ENCODE measurements at regions not wholly inside any gene's neighbourhood (a gene's known extent, or its start where the extent isn't known, plus 50 kb on each side); places are given as distances from the start of the nearest gene placed in this dataset.
A peak's percentile ranks its signal among the peaks of the same experiment; 100 is the strongest.

DNA sequence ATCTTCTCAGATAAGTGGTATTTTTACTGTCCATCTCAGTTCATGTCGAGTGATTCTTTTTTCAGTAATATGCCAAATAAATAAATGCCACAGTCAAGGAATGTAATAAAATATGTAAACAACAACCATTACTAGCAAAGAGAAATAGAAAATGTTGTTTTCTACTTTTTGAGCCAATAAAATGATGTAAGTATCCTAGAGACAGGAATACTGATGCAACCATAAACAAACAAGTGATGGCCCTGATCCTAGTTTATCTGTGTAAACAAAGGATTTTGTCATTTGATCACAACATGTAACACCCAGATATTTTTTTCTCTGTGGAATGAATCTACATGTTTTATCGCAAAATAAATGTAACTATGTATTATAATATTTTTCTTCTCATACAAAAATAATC lies 1852.8 kb downstream of the EFNA5 start:
- no peak overlapping the region for H3K4me3 ChIP-seq (ENCODE audit: low read length)
- no peaks in the 10 kb centered on the region for H3K36me3 ChIP-seq (ENCODE audit: control insufficient read depth, insufficient read depth, low read length)
- no peaks in the 10 kb centered on the region for H3K9me3 ChIP-seq (replicated peaks; ENCODE audit: control insufficient read depth, low read depth, low read length)
- WGBS (ENCODE audit: insufficient coverage): no CpG with 5 or more reads among the region's 2 CpGs
- H3K4me1 ChIP-seq (ENCODE audit: control insufficient read depth, insufficient read depth, low read length): no peaks in the 10 kb centered on the region
- peak; percentile 21 for DNase-seq
- H3K27ac ChIP-seq (ENCODE audit: low read length): no peak overlapping the region
- no peaks in the 10 kb centered on the region for H3K27me3 ChIP-seq (ENCODE audit: control insufficient read depth, insufficient read depth, low read length)

DNA sequence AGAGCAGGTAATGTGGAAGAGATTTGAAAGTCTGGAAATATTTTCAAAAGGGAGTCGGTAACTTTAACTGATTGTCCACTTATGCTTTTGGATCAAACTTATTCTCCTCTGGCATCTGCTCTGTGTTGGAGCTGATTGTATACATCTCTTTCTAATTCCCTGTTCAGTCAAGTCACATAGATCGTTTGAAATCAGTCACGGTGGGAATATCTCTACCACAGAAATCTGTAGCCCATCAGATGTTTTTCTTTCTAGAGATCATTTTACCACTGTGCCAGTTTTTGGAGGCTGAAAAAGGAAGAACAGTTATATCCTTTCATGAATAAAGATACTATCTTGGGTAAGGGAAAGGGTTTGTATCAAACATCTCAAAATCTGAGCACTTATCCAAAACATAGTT lies 1853.3 kb downstream of the EFNA5 start:
- Histone ChIP-seq H3K9me3 (replicated peaks; ENCODE audit: control insufficient read depth, low read depth, low read length) (no peaks in the 10 kb centered on the region), H3K4me1 (ENCODE audit: control insufficient read depth, insufficient read depth, low read length) (no peaks in the 10 kb centered on the region), H3K27ac (ENCODE audit: low read length) (no peak overlapping the region), H3K36me3 (ENCODE audit: control insufficient read depth, insufficient read depth, low read length) (no peaks in the 10 kb centered on the region), H3K4me3 (ENCODE audit: low read length) (no peak overlapping the region), H3K27me3 (ENCODE audit: control insufficient read depth, insufficient read depth, low read length) (no peaks in the 10 kb centered on the region)
- DNase-seq: no peak
- no CpG with 5 or more reads among the region's 3 CpGs for WGBS (ENCODE audit: insufficient coverage)

DNA sequence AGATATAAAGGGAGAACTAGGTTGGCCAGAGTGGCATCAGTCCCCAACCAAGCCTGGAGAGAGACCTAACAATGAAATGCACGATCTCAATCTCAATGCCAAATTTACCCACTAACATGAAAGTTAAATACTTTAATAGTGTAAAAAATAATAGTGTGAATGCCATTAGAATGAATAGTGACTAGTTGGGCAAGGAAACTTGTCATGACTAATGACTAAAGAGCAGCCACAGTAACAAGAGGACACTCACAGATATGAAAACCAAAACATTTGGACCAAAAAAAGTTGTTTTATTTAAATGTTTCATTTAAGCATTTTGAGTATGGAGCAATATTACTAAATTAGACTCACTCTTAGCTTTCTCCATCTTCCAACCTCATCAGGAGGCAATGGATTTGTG lies 1853.8 kb downstream of the EFNA5 start:
- H3K9me3 ChIP-seq (replicated peaks; ENCODE audit: control insufficient read depth, low read depth, low read length): no peaks in the 10 kb centered on the region
- no peak overlapping the region for H3K4me3 ChIP-seq (ENCODE audit: low read length)
- WGBS (ENCODE audit: insufficient coverage): no CpG with 5 or more reads among the region's 1 CpG
- DNase-seq: no peak
- no peaks in the 10 kb centered on the region for H3K36me3 ChIP-seq (ENCODE audit: control insufficient read depth, insufficient read depth, low read length)
- H3K27ac ChIP-seq (ENCODE audit: low read length): no peak overlapping the region
- H3K4me1 ChIP-seq (ENCODE audit: control insufficient read depth, insufficient read depth, low read length): no peaks in the 10 kb centered on the region
- H3K27me3 ChIP-seq (ENCODE audit: control insufficient read depth, insufficient read depth, low read length): no peaks in the 10 kb centered on the region

DNA sequence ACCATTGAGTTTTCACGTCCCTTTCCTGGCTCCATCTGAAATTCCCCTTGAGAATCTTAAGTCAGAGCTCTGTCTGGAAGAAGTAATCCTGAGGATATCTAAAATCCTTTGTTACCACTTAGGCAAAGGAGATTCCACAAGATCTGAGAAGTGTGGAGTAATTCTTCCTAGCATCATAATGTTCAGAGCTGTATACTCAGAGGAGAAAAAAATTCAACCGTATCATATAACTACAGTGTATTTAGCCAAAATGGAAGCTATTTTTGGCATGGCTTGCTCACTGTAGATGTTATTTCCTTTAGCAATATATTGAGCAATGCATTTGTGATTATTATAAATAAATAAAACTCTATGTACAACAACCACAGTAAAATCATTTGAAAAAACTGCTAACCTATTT lies 1858.4 kb downstream of the EFNA5 start:
- DNase-seq: peak; percentile 70
- H3K36me3 ChIP-seq (ENCODE audit: control insufficient read depth, insufficient read depth, low read length): no peaks in the 10 kb centered on the region

DNA sequence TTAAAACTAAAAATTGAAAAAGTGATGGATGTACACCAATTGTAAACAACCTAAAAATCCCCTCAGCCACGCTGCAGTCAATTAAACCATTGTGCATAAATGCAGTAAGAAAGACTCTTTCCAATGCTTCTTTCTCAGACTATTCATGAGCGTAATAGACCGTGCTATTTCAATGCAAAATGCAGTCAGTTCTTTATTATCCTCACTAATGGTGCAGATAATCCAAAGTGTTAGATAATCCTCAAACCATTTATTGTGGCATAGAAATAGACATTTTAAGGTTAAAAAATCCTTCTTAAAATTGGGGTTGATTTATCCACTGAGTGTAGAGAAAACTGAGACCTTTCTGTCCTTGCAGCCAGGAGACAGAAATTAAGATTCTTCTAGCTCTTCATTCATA lies 1862.8 kb downstream of the EFNA5 start:
- DNase-seq: no peak
- peaks cover 3% of the 10 kb centered on the region for H3K9me3 ChIP-seq (replicated peaks; ENCODE audit: control insufficient read depth, low read depth, low read length)
- H3K27me3 ChIP-seq (ENCODE audit: control insufficient read depth, insufficient read depth, low read length): no peaks in the 10 kb centered on the region
- no peak overlapping the region for H3K4me3 ChIP-seq (ENCODE audit: low read length)
- H3K4me1 ChIP-seq (ENCODE audit: control insufficient read depth, insufficient read depth, low read length): no peaks in the 10 kb centered on the region
- WGBS (ENCODE audit: insufficient coverage): 92% methylated on average over 2 of the region's 3 CpGs
- H3K27ac ChIP-seq (ENCODE audit: low read length): no peak overlapping the region
- no peaks in the 10 kb centered on the region for H3K36me3 ChIP-seq (ENCODE audit: control insufficient read depth, insufficient read depth, low read length)

More for the DNA sequence above, 1858.4 kb downstream of the EFNA5 start:
- no peak overlapping the region for H3K4me3 ChIP-seq (ENCODE audit: low read length)
- no peaks in the 10 kb centered on the region for H3K27me3 ChIP-seq (ENCODE audit: control insufficient read depth, insufficient read depth, low read length)
- H3K4me1 ChIP-seq (ENCODE audit: control insufficient read depth, insufficient read depth, low read length): no peaks in the 10 kb centered on the region
- no CpG with 5 or more reads among the region's 2 CpGs for WGBS (ENCODE audit: insufficient coverage)
- no peaks in the 10 kb centered on the region for H3K9me3 ChIP-seq (replicated peaks; ENCODE audit: control insufficient read depth, low read depth, low read length)
- no peak overlapping the region for H3K27ac ChIP-seq (ENCODE audit: low read length)

DNA sequence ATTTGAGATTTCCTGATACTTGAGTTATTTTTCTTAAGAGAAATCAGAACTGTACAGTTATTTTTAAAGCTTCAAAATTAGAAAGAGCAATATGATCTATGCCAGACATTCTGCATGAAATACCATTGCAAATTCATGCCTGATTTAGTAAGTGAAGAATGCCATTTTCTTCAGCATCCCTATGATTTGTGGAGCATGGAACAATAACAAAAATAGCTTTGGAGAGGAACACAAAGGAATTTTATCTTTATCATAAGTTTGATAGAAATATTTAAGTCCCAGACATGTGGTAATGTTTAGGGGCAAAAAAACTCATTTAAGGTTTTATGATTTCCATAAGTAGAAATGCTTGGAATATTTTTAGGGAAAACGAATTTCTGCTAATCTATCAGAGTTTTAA lies 1863.4 kb downstream of the EFNA5 start:
- no peaks in the 10 kb centered on the region for H3K27me3 ChIP-seq (ENCODE audit: control insufficient read depth, insufficient read depth, low read length)
- no peak overlapping the region for H3K4me3 ChIP-seq (ENCODE audit: low read length)
- no peaks in the 10 kb centered on the region for H3K4me1 ChIP-seq (ENCODE audit: control insufficient read depth, insufficient read depth, low read length)
- H3K36me3 ChIP-seq (ENCODE audit: control insufficient read depth, insufficient read depth, low read length): no peaks in the 10 kb centered on the region
- no CpG with 5 or more reads among the region's 1 CpG for WGBS (ENCODE audit: insufficient coverage)
- no peak overlapping the region for H3K27ac ChIP-seq (ENCODE audit: low read length)
- peak; percentile 11 for DNase-seq
- H3K9me3 ChIP-seq (replicated peaks; ENCODE audit: control insufficient read depth, low read depth, low read length): peaks cover 3% of the 10 kb centered on the region

DNA sequence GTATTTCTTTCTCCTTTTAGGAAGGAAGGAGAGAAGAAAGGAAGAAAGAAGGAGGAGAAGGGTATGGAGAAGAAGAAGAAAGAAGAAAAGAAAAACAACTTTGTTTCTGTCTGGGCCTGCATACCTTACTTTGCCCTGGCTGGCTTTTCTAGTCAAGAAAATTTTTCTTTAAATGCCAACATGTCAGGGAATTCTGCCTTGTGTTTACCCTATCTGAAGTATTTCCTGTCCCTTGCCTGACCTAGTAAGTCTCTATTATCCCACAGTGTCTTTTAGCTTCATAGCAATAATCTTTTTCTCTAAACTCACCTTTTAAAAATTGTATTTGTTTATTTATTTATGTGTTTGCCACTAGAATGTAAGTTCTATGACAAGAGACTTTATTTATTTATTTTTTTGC lies 1864.1 kb downstream of the EFNA5 start:
- no peak for DNase-seq
- no peak overlapping the region for H3K27ac ChIP-seq (ENCODE audit: low read length)
- H3K36me3 ChIP-seq (ENCODE audit: control insufficient read depth, insufficient read depth, low read length): no peaks in the 10 kb centered on the region
- H3K4me3 ChIP-seq (ENCODE audit: low read length): no peak overlapping the region
- no peaks in the 10 kb centered on the region for H3K27me3 ChIP-seq (ENCODE audit: control insufficient read depth, insufficient read depth, low read length)
- no peaks in the 10 kb centered on the region for H3K4me1 ChIP-seq (ENCODE audit: control insufficient read depth, insufficient read depth, low read length)
- H3K9me3 ChIP-seq (replicated peaks; ENCODE audit: control insufficient read depth, low read depth, low read length): peaks cover 3% of the 10 kb centered on the region

DNA sequence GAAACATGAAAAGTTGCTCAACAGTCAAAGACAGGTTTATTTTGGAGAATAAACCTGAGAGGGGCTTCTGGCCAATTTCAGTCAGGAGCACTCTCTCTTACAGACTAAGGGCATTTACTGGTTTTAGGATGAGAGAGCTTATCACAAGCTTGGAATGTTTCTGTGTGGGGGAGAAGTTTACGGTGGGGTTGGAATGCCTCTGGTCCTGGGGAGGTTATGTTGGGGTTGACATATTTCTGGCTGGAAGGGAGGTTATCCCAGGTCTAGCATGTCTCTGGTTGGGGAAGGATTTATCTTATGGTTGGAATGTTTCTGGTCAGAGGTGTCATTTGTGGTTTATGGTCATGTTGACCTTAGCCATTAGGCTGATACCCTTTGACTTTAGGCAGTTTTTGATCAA lies 1867.3 kb downstream of the EFNA5 start:
- 89% methylated on average over 1 of the region's 1 CpG for WGBS (ENCODE audit: insufficient coverage)
- no peak overlapping the region for H3K27ac ChIP-seq (ENCODE audit: low read length)
- DNase-seq: no peak
- peaks cover 3% of the 10 kb centered on the region for H3K9me3 ChIP-seq (replicated peaks; ENCODE audit: control insufficient read depth, low read depth, low read length)
- no peaks in the 10 kb centered on the region for H3K4me1 ChIP-seq (ENCODE audit: control insufficient read depth, insufficient read depth, low read length)
- no peaks in the 10 kb centered on the region for H3K27me3 ChIP-seq (ENCODE audit: control insufficient read depth, insufficient read depth, low read length)
- H3K36me3 ChIP-seq (ENCODE audit: control insufficient read depth, insufficient read depth, low read length): no peaks in the 10 kb centered on the region
- H3K4me3 ChIP-seq (ENCODE audit: low read length): no peak overlapping the region

DNA sequence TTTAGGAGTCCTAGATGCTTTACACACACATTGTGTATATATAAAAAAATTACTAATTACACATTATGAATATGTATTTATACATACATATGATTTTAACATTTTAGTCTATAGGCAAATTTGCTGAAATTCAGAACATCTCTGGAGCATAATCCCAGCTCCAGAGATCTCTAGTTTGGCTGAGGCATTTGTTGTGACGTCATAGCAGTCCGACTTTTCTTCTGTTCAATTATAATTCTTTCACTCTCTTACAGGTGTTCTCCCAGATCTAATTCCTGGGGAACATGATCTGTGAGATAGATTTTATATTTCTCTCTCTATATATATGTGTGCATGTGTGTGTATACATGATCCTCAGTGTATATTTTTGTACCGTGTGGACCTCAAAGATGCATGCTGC lies 1876.2 kb downstream of the EFNA5 start:
- no peaks in the 10 kb centered on the region for H3K9me3 ChIP-seq (replicated peaks; ENCODE audit: control insufficient read depth, low read depth, low read length)
- no peaks in the 10 kb centered on the region for H3K4me1 ChIP-seq (ENCODE audit: control insufficient read depth, insufficient read depth, low read length)
- no peaks in the 10 kb centered on the region for H3K27me3 ChIP-seq (ENCODE audit: control insufficient read depth, insufficient read depth, low read length)
- no peak overlapping the region for H3K27ac ChIP-seq (ENCODE audit: low read length)
- no CpG with 5 or more reads among the region's 3 CpGs for WGBS (ENCODE audit: insufficient coverage)
- DNase-seq: no peak
- H3K36me3 ChIP-seq (ENCODE audit: control insufficient read depth, insufficient read depth, low read length): no peaks in the 10 kb centered on the region
- no peak overlapping the region for H3K4me3 ChIP-seq (ENCODE audit: low read length)

DNA sequence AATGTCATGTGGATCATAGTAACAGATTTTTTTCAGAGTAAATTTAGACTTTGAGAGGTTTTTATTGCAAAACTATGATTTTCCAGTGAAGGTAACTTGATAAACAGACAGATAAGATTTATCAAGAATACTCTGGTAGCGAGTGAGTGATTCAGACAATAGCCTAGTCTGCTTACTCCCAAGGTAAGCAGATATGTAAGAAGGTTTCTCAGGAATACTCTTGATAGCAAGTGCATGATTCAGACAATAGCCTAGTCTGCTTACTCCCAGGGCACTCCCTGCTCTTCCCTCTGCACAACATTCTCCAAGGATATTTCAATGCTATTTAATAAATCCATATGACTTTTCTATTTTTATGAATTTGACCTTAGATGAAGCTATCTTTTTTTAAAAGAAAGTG lies 1881.5 kb downstream of the EFNA5 start:
- no peak for DNase-seq
- WGBS (ENCODE audit: insufficient coverage): 100% methylated on average over 1 of the region's 1 CpG
- H3K27ac ChIP-seq (ENCODE audit: low read length): no peak overlapping the region

DNA sequence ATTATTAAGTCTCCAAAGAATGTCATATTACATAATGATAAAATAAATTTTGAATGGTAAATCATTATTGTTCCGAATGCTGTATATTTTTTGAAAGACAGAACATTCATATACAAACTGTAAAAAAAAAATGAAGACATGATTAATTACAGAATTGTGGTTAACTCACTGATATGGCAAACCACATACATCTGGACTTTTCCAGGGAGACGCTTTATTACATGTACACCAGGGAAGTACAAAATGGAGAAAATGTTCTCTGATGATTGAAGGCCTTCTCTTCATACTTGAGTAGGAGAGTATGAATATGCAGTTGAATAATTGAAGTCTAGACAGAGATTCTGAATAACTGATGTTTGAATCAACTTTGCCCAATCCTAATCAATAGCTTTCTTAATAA lies 1886.9 kb downstream of the EFNA5 start:
- Histone ChIP-seq H3K4me3 (ENCODE audit: low read length) (no peak overlapping the region), H3K9me3 (replicated peaks; ENCODE audit: control insufficient read depth, low read depth, low read length) (no peaks in the 10 kb centered on the region), H3K36me3 (ENCODE audit: control insufficient read depth, insufficient read depth, low read length) (no peaks in the 10 kb centered on the region), H3K4me1 (ENCODE audit: control insufficient read depth, insufficient read depth, low read length) (no peaks in the 10 kb centered on the region), H3K27ac (ENCODE audit: low read length) (no peak overlapping the region), H3K27me3 (ENCODE audit: control insufficient read depth, insufficient read depth, low read length) (no peaks in the 10 kb centered on the region)
- WGBS (ENCODE audit: insufficient coverage): no CpG with 5 or more reads among the region's 2 CpGs
- DNase-seq: no peak

More for the DNA sequence above, 1881.5 kb downstream of the EFNA5 start:
- Histone ChIP-seq H3K36me3 (ENCODE audit: control insufficient read depth, insufficient read depth, low read length) (no peaks in the 10 kb centered on the region), H3K4me3 (ENCODE audit: low read length) (no peak overlapping the region), H3K4me1 (ENCODE audit: control insufficient read depth, insufficient read depth, low read length) (no peaks in the 10 kb centered on the region), H3K27me3 (ENCODE audit: control insufficient read depth, insufficient read depth, low read length) (no peaks in the 10 kb centered on the region), H3K9me3 (replicated peaks; ENCODE audit: control insufficient read depth, low read depth, low read length) (no peaks in the 10 kb centered on the region)

All from muscle of leg (tissue), 3 donors.